ENCODE measurements at regions not wholly inside any gene's neighbourhood (a gene's known extent, or its start where the extent isn't known, plus 50 kb on each side); places are given as distances from the start of the nearest gene placed in this dataset.

- TF ChIP-seq CTCF (IDR thresholded peaks at IDR 0.05), result no peak
- no peak for TF ChIP-seq POLR2AphosphoS5 (IDR thresholded peaks at IDR 0.05)
- no peak for TF ChIP-seq POLR2A (IDR thresholded peaks at IDR 0.05)
Observed at GRCh38 chr5:105630803-105631202, 2039.9 kb downstream of the EFNA5 start.

Data from stomach (tissue), 4 donors.